ENCODE measurements at regions not wholly inside any gene's neighbourhood (a gene's known extent, or its start where the extent isn't known, plus 50 kb on each side); places are given as distances from the start of the nearest gene placed in this dataset.

DNA sequence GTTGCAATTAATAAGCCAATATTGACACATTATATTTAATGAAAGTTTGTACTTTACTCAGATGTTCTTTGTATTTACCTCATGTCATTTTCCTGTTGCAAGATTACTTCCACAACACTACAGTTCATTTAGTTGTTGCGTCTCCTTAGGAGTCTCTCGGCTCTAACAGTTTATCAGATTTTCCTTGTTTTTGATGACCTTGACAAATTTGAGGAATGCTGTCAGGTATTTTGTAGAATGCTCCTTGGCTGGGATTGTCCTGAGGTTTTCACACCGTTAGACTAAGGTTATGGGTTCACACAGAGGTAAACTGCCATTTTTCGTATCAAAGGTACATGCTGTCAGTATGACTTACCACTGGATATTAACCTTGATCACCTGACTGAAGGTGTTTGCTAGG, 416.6 kb upstream of the TNP1 start:
- H3K27me3 ChIP-seq (ENCODE audit: control insufficient read depth in 3 of 3, insufficient read depth in 3 of 3, low read length in 3 of 3): no peaks in the 10 kb centered on the region
- H3K4me3 ChIP-seq (ENCODE audit: low read length in 3 of 3): no peak overlapping the region
- H3K9ac ChIP-seq (ENCODE audit: low read depth in 1 of 3, low read length in 3 of 3): no peak overlapping the region
- H3K27ac ChIP-seq (ENCODE audit: low read depth, low read length): no peak overlapping the region
- peaks cover 7 to 22% (median 9%) of the 10 kb centered on the region in 3 donors for H3K4me1 ChIP-seq (ENCODE audit: control insufficient read depth in 3 of 3, insufficient read depth in 3 of 3, low read length in 3 of 3)
- H3K36me3 ChIP-seq (ENCODE audit: control insufficient read depth in 3 of 3, insufficient read depth in 3 of 3, low read length in 3 of 3): no peaks in the 10 kb centered on the region
- no peaks in the 10 kb centered on the region for H3K9me3 ChIP-seq (ENCODE audit: control insufficient read depth in 3 of 3, low read length in 3 of 3)

GRCh38 chr2:217275091-217275490, 415.2 kb upstream of the TNP1 start:
- no peaks in the 10 kb centered on the region for H3K36me3 ChIP-seq (ENCODE audit: control insufficient read depth in 3 of 3, insufficient read depth in 3 of 3, low read length in 3 of 3)
- H3K4me3 ChIP-seq (ENCODE audit: low read length in 3 of 3): no peak overlapping the region
- no peaks in the 10 kb centered on the region for H3K27me3 ChIP-seq (ENCODE audit: control insufficient read depth in 3 of 3, insufficient read depth in 3 of 3, low read length in 3 of 3)
- H3K9me3 ChIP-seq (ENCODE audit: control insufficient read depth in 3 of 3, low read length in 3 of 3): no peaks in the 10 kb centered on the region
- no peak overlapping the region for H3K9ac ChIP-seq (ENCODE audit: low read depth in 1 of 3, low read length in 3 of 3)
- H3K4me1 ChIP-seq (ENCODE audit: control insufficient read depth in 3 of 3, insufficient read depth in 3 of 3, low read length in 3 of 3): peaks cover 7 to 22% (median 9%) of the 10 kb centered on the region in 3 donors
- H3K27ac ChIP-seq (ENCODE audit: low read depth, low read length): no peak overlapping the region

DNA sequence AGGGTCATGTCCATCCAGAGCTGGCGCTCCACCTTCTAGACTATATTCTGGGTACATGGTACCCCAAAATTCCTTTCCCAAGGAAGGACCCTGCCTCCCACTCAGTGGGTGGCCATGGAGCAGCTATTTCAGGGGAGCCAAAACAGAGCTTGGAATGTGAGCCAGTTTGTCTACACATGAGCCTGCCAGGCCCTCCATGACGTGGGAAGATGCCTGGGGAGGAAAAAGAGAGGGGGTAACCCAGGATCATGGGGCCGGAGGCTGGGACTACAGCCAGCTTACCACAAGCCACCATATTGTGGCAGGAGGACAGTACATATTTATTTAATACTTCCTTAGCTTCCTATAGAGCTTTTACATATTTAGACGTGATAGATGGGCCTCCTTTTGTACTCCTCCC, 414.7 kb upstream of the TNP1 start:
- peaks cover 7 to 19% (median 9%) of the 10 kb centered on the region in 3 donors for H3K4me1 ChIP-seq (ENCODE audit: control insufficient read depth in 3 of 3, insufficient read depth in 3 of 3, low read length in 3 of 3)

GRCh38 chr2:217273851-217274250, 414.0 kb upstream of the TNP1 start:
- Histone ChIP-seq H3K27me3 (ENCODE audit: control insufficient read depth in 3 of 3, insufficient read depth in 3 of 3, low read length in 3 of 3) (no peaks in the 10 kb centered on the region), H3K36me3 (ENCODE audit: control insufficient read depth in 3 of 3, insufficient read depth in 3 of 3, low read length in 3 of 3) (no peaks in the 10 kb centered on the region), H3K27ac (ENCODE audit: low read depth, low read length) (no peak overlapping the region), H3K4me3 (ENCODE audit: low read length in 3 of 3) (no peak overlapping the region), H3K9me3 (ENCODE audit: control insufficient read depth in 3 of 3, low read length in 3 of 3) (no peaks in the 10 kb centered on the region), H3K4me1 (ENCODE audit: control insufficient read depth in 3 of 3, insufficient read depth in 3 of 3, low read length in 3 of 3) (peaks cover under 1 to 11% (median 7%) of the 10 kb centered on the region in 3 donors), H3K9ac (ENCODE audit: low read depth in 1 of 3, low read length in 3 of 3) (no peak overlapping the region)

More for the DNA sequence above, 414.7 kb upstream of the TNP1 start:
- H3K9me3 ChIP-seq (ENCODE audit: control insufficient read depth in 3 of 3, low read length in 3 of 3): no peaks in the 10 kb centered on the region
- H3K36me3 ChIP-seq (ENCODE audit: control insufficient read depth in 3 of 3, insufficient read depth in 3 of 3, low read length in 3 of 3): no peaks in the 10 kb centered on the region
- no peak overlapping the region for H3K9ac ChIP-seq (ENCODE audit: low read depth in 1 of 3, low read length in 3 of 3)
- H3K27ac ChIP-seq (ENCODE audit: low read depth, low read length): no peak overlapping the region
- no peak overlapping the region for H3K4me3 ChIP-seq (ENCODE audit: low read length in 3 of 3)
- H3K27me3 ChIP-seq (ENCODE audit: control insufficient read depth in 3 of 3, insufficient read depth in 3 of 3, low read length in 3 of 3): no peaks in the 10 kb centered on the region

DNA sequence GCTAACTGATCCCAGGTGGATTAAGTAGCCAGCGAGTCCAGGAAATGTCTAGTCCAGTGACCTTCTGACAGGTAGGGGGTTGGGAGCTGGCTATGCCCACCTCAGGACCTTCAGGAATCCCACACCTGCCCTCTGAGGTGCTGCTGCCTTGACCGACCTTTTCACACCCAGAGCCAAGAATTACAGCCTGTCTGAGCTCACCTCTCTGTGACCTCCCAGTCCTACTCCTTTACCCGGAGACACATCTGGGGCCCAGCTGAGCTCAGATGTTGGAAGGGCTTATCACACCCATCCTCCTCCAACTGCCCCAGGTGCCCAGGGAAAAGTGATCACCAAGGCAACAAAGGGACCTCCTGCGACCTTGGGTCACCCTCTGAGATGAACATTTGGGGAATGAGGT, 413.3 kb upstream of the TNP1 start:
- Histone ChIP-seq H3K9me3 (ENCODE audit: control insufficient read depth in 3 of 3, low read length in 3 of 3) (no peaks in the 10 kb centered on the region), H3K36me3 (ENCODE audit: control insufficient read depth in 3 of 3, insufficient read depth in 3 of 3, low read length in 3 of 3) (no peaks in the 10 kb centered on the region), H3K4me3 (ENCODE audit: low read length in 3 of 3) (no peak overlapping the region), H3K9ac (ENCODE audit: low read depth in 1 of 3, low read length in 3 of 3) (no peak overlapping the region), H3K4me1 (ENCODE audit: control insufficient read depth in 3 of 3, insufficient read depth in 3 of 3, low read length in 3 of 3) (peaks cover 0 to 10% (median 7%) of the 10 kb centered on the region in 3 donors), H3K27me3 (ENCODE audit: control insufficient read depth in 3 of 3, insufficient read depth in 3 of 3, low read length in 3 of 3) (no peaks in the 10 kb centered on the region), H3K27ac (ENCODE audit: low read depth, low read length) (no peak overlapping the region)

DNA sequence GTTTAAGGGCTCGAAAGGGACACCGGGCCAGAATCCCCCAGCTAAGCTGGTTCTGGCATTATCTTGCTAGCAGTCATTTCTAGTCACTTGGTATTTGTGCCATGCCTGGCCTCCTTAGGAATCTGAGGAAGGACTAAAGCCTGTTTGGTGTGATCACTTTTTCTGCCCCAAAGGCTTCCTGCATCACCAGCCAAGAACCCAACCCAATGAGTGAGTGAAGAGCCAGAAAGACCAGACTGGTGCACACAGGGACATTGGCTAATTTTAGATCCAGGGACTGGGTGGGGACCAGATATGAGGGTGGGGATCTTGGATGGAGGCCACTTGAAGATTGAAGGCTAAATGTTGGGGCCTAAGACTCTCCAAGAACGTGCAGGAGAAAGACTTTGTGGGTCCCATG, 411.9 kb upstream of the TNP1 start:
- no peak overlapping the region for H3K9ac ChIP-seq (ENCODE audit: low read depth in 1 of 3, low read length in 3 of 3)
- H3K4me3 ChIP-seq (ENCODE audit: low read length in 3 of 3): no peak overlapping the region
- peaks cover 0 to 10% (median 7%) of the 10 kb centered on the region in 3 donors for H3K4me1 ChIP-seq (ENCODE audit: control insufficient read depth in 3 of 3, insufficient read depth in 3 of 3, low read length in 3 of 3)
- H3K36me3 ChIP-seq (ENCODE audit: control insufficient read depth in 3 of 3, insufficient read depth in 3 of 3, low read length in 3 of 3): no peaks in the 10 kb centered on the region
- H3K9me3 ChIP-seq (ENCODE audit: control insufficient read depth in 3 of 3, low read length in 3 of 3): peaks cover 0 to 9% (median 0%) of the 10 kb centered on the region in 3 donors
- no peak overlapping the region for H3K27ac ChIP-seq (ENCODE audit: low read depth, low read length)
- no peaks in the 10 kb centered on the region for H3K27me3 ChIP-seq (ENCODE audit: control insufficient read depth in 3 of 3, insufficient read depth in 3 of 3, low read length in 3 of 3)

- H3K9ac ChIP-seq (ENCODE audit: low read depth in 1 of 3, low read length in 3 of 3): no peak overlapping the region
- no peak overlapping the region for H3K27ac ChIP-seq (ENCODE audit: low read depth, low read length)
- no peak overlapping the region for H3K4me3 ChIP-seq (ENCODE audit: low read length in 3 of 3)
- no peaks in the 10 kb centered on the region for H3K36me3 ChIP-seq (ENCODE audit: control insufficient read depth in 3 of 3, insufficient read depth in 3 of 3, low read length in 3 of 3)
- peaks cover 0 to 9% (median 0%) of the 10 kb centered on the region in 3 donors for H3K9me3 ChIP-seq (ENCODE audit: control insufficient read depth in 3 of 3, low read length in 3 of 3)
- peaks cover 0 to 10% (median 7%) of the 10 kb centered on the region in 3 donors for H3K4me1 ChIP-seq (ENCODE audit: control insufficient read depth in 3 of 3, insufficient read depth in 3 of 3, low read length in 3 of 3)
- no peaks in the 10 kb centered on the region for H3K27me3 ChIP-seq (ENCODE audit: control insufficient read depth in 3 of 3, insufficient read depth in 3 of 3, low read length in 3 of 3)
These were observed 410.7 kb upstream of the TNP1 start for GRCh38 chr2:217270485-217271121.

- H3K9ac ChIP-seq (ENCODE audit: low read depth in 1 of 3, low read length in 3 of 3): no peak overlapping the region
- H3K27me3 ChIP-seq (ENCODE audit: control insufficient read depth in 3 of 3, insufficient read depth in 3 of 3, low read length in 3 of 3): no peaks in the 10 kb centered on the region
- no peaks in the 10 kb centered on the region for H3K36me3 ChIP-seq (ENCODE audit: control insufficient read depth in 3 of 3, insufficient read depth in 3 of 3, low read length in 3 of 3)
- no peak overlapping the region for H3K27ac ChIP-seq (ENCODE audit: low read depth, low read length)
- peaks cover 0 to 10% (median 7%) of the 10 kb centered on the region in 3 donors for H3K4me1 ChIP-seq (ENCODE audit: control insufficient read depth in 3 of 3, insufficient read depth in 3 of 3, low read length in 3 of 3)
- H3K4me3 ChIP-seq (ENCODE audit: low read length in 3 of 3): no peak overlapping the region
- H3K9me3 ChIP-seq (ENCODE audit: control insufficient read depth in 3 of 3, low read length in 3 of 3): peaks cover 0 to 9% (median 0%) of the 10 kb centered on the region in 3 donors
These were observed 410.0 kb upstream of the TNP1 start for GRCh38 chr2:217269701-217270484.

GRCh38 chr2:217268978-217269377, 409.1 kb upstream of the TNP1 start:
- H3K36me3 ChIP-seq (ENCODE audit: control insufficient read depth in 3 of 3, insufficient read depth in 3 of 3, low read length in 3 of 3): no peaks in the 10 kb centered on the region
- H3K4me3 ChIP-seq (ENCODE audit: low read length in 3 of 3): no peak overlapping the region
- no peak overlapping the region for H3K9ac ChIP-seq (ENCODE audit: low read depth in 1 of 3, low read length in 3 of 3)
- peaks cover 0 to 9% (median 3%) of the 10 kb centered on the region in 3 donors for H3K4me1 ChIP-seq (ENCODE audit: control insufficient read depth in 3 of 3, insufficient read depth in 3 of 3, low read length in 3 of 3)
- H3K27me3 ChIP-seq (ENCODE audit: control insufficient read depth in 3 of 3, insufficient read depth in 3 of 3, low read length in 3 of 3): no peaks in the 10 kb centered on the region
- H3K27ac ChIP-seq (ENCODE audit: low read depth, low read length): no peak overlapping the region
- peaks cover 0 to 9% (median 0%) of the 10 kb centered on the region in 3 donors for H3K9me3 ChIP-seq (ENCODE audit: control insufficient read depth in 3 of 3, low read length in 3 of 3)

GRCh38 chr2:217267758-217268157, 407.9 kb upstream of the TNP1 start:
- no peaks in the 10 kb centered on the region for H3K27me3 ChIP-seq (ENCODE audit: control insufficient read depth in 3 of 3, insufficient read depth in 3 of 3, low read length in 3 of 3)
- H3K4me1 ChIP-seq (ENCODE audit: control insufficient read depth in 3 of 3, insufficient read depth in 3 of 3, low read length in 3 of 3): no peaks in the 10 kb centered on the region
- no peaks in the 10 kb centered on the region for H3K36me3 ChIP-seq (ENCODE audit: control insufficient read depth in 3 of 3, insufficient read depth in 3 of 3, low read length in 3 of 3)
- H3K9me3 ChIP-seq (ENCODE audit: control insufficient read depth in 3 of 3, low read length in 3 of 3): peaks cover 0 to 9% (median 0%) of the 10 kb centered on the region in 3 donors
- no peak overlapping the region for H3K27ac ChIP-seq (ENCODE audit: low read depth, low read length)
- no peak overlapping the region for H3K4me3 ChIP-seq (ENCODE audit: low read length in 3 of 3)
- no peak overlapping the region for H3K9ac ChIP-seq (ENCODE audit: low read depth in 1 of 3, low read length in 3 of 3)
